Endothelial cell of umbilical vein (primary cell): ENCODE measurements at regions not wholly inside any gene's neighbourhood (a gene's known extent, or its start where the extent isn't known, plus 50 kb on each side); places are given as distances from the start of the nearest gene placed in this dataset.

Source experiments
- CTCF ChIP-seq, 2 donors: IDR thresholded peaks; 1 replicate in 1 of 2; 2 replicates in 1 of 2; pipeline ENCODE4 v1.5.1; 2011; ENCODE audit warnings: low read length in 2 of 2, mild to moderate bottlenecking in 2 of 2, moderate library complexity in 2 of 2, control low read depth in 1 of 2, inconsistent platforms in 1 of 2, low read depth in 1 of 2; ENCODE audit not compliant: insufficient read depth in 1 of 2; ENCODE audit errors: extremely low read depth in 1 of 2
- EZH2 ChIP-seq: IDR thresholded peaks from 2 replicates; pipeline ENCODE4 v1.6.1; 2012; ENCODE audit warnings: borderline replicate concordance, low read depth, mild to moderate bottlenecking, moderate library complexity, low read length, inconsistent platforms; ENCODE audit not compliant: severe bottlenecking

GRCh38 chr11:119473226-119473625, 50.3 kb upstream of the THY1 start:
- TF ChIP-seq CTCF (IDR thresholded peaks at IDR 0.05; ENCODE audit: extremely low read depth in 1 of 2, insufficient read depth in 1 of 2, low read depth in 1 of 2, low read length in 2 of 2) (no peak), EZH2 (no peak)
